ENCODE measurements at regions not wholly inside any gene's neighbourhood (a gene's known extent, or its start where the extent isn't known, plus 50 kb on each side); places are given as distances from the start of the nearest gene placed in this dataset.

DNA sequence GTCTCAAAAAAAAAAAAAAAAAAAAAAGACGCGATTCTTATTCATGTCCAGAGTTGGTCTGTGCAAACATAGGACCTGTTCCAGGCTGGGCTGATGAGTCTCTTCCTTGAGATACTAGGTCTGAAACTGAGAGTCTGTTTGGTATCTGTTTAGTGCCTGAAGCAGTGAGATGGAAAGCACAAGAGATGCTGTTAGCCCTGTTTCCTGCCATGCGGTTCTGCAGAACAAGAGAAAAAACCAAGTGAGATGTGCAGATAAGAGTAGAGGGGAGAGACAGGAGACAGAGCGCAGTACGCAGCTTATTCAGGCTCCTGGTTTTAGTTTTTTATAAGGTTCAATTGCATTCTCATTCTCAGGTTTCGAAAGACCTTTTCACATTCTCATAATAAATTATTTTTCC is 85.8 kb upstream of the PRKCQ start:
- no TSS peak for BruUV-seq (replicated peaks)
- POLR2A ChIA-PET = no interaction called here
- ATAC-seq = no peak
- FAIRE-seq = no peak
- H3K36me3 ChIP-seq (replicated peaks in 1 of 2; ENCODE audit: control insufficient read depth in 1 of 2, insufficient read depth in 2 of 2, low read length in 2 of 2) = no peaks in the 10 kb centered on the region
- DNase-seq (ENCODE audit: low spot score) = no peak
- H3K4me3 ChIP-seq (replicated peaks in 1 of 3; ENCODE audit: insufficient read depth in 1 of 3, low read depth in 2 of 3, low read length in 3 of 3) = no peak overlapping the region
- CTCF ChIA-PET (ENCODE audit: low intra/inter-chr PET ratio, low total read pairs) = no interaction called here
- no peak overlapping the region for H2AFZ ChIP-seq (ENCODE audit: low read length)
- H4K20me1 ChIP-seq (ENCODE audit: insufficient read depth, low read length) = no peaks in the 10 kb centered on the region
- H3K27ac ChIP-seq (ENCODE audit: extremely low read length, insufficient read depth, low read length) = no peak overlapping the region
- intact Hi-C loops (cut with micrococcal nuclease; ENCODE audit: unreplicated experiment) (no loop called here), in situ Hi-C loops (cut with HindIII; ENCODE audit: extremely low pct_ligation_motif_present, low pct_unique_long_range_greater_than_20kb) (no loop called here)
- H3K9ac ChIP-seq (ENCODE audit: insufficient read depth, low read depth, low read length) = no peak overlapping the region
- no peaks in the 10 kb centered on the region for H3K79me2 ChIP-seq (ENCODE audit: insufficient read depth, low read length)
- 29% methylated on average over 6 of the region's 6 CpGs for WGBS (ENCODE audit: low lambda C conversion rate)
- H3K4me1 ChIP-seq (ENCODE audit: insufficient read depth, low read length) = no peaks in the 10 kb centered on the region
- no peak overlapping the region for H3K4me2 ChIP-seq (ENCODE audit: low read depth, low read length)
- H3K9me3 ChIP-seq (ENCODE audit: low read length) = no peaks in the 10 kb centered on the region
- H3K27me3 ChIP-seq (ENCODE audit: control insufficient read depth in 1 of 2, insufficient read depth in 2 of 2, low read length in 2 of 2) = no peaks in the 10 kb centered on the region
- TF ChIP-seq ZNF274 (CRISPR knock-in tag; IDR thresholded peaks at IDR 0.05) = no peak
- no peak for TF ChIP-seq ATF7-NPFF (CRISPR knock-in tag; IDR thresholded peaks at IDR 0.05; ENCODE audit: low read depth)
- TF ChIP-seq NFKBIZ (CRISPR knock-in tag; IDR thresholded peaks at IDR 0.05) = no peak
- no peak for TF ChIP-seq ZNF607 (CRISPR knock-in tag; IDR thresholded peaks at IDR 0.05; ENCODE audit: borderline replicate concordance)
- no peak for TF ChIP-seq NKX3-1 (CRISPR knock-in tag; IDR thresholded peaks at IDR 0.05)
- no peak for TF ChIP-seq NR2C2 (CRISPR knock-in tag; IDR thresholded peaks at IDR 0.05; ENCODE audit: borderline replicate concordance)
- no peak for TF ChIP-seq EZH2 (conservative IDR thresholded peaks at IDR 0.05; ENCODE audit: low read depth, low read length)
- TF ChIP-seq CSRNP1 (CRISPR knock-in tag; IDR thresholded peaks at IDR 0.05) = no peak
- TF ChIP-seq, protein P1, sequence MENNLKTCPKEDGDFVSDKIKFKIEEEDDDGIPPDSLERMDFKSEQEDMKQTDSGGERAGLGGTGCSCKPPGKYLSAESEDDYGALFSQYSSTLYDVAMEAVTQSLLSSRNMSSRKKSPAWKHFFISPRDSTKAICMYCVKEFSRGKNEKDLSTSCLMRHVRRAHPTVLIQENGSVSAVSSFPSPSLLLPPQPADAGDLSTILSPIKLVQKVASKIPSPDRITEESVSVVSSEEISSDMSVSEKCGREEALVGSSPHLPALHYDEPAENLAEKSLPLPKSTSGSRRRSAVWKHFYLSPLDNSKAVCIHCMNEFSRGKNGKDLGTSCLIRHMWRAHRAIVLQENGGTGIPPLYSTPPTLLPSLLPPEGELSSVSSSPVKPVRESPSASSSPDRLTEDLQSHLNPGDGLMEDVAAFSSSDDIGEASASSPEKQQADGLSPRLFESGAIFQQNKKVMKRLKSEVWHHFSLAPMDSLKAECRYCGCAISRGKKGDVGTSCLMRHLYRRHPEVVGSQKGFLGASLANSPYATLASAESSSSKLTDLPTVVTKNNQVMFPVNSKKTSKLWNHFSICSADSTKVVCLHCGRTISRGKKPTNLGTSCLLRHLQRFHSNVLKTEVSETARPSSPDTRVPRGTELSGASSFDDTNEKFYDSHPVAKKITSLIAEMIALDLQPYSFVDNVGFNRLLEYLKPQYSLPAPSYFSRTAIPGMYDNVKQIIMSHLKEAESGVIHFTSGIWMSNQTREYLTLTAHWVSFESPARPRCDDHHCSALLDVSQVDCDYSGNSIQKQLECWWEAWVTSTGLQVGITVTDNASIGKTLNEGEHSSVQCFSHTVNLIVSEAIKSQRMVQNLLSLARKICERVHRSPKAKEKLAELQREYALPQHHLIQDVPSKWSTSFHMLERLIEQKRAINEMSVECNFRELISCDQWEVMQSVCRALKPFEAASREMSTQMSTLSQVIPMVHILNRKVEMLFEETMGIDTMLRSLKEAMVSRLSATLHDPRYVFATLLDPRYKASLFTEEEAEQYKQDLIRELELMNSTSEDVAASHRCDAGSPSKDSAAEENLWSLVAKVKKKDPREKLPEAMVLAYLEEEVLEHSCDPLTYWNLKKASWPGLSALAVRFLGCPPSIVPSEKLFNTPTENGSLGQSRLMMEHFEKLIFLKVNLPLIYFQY (CRISPR knock-in tag; IDR thresholded peaks at IDR 0.05; ENCODE audit: borderline replicate concordance) = no peak
- no peak for TF ChIP-seq MTF2 (CRISPR knock-in tag; IDR thresholded peaks at IDR 0.05; ENCODE audit: borderline replicate concordance)
- TF ChIP-seq RELA (CRISPR knock-in tag; IDR thresholded peaks at IDR 0.05) = no peak
- no peak for TF ChIP-seq GPBP1L1 (CRISPR knock-in tag; IDR thresholded peaks at IDR 0.05)
- TF ChIP-seq, protein P2, sequence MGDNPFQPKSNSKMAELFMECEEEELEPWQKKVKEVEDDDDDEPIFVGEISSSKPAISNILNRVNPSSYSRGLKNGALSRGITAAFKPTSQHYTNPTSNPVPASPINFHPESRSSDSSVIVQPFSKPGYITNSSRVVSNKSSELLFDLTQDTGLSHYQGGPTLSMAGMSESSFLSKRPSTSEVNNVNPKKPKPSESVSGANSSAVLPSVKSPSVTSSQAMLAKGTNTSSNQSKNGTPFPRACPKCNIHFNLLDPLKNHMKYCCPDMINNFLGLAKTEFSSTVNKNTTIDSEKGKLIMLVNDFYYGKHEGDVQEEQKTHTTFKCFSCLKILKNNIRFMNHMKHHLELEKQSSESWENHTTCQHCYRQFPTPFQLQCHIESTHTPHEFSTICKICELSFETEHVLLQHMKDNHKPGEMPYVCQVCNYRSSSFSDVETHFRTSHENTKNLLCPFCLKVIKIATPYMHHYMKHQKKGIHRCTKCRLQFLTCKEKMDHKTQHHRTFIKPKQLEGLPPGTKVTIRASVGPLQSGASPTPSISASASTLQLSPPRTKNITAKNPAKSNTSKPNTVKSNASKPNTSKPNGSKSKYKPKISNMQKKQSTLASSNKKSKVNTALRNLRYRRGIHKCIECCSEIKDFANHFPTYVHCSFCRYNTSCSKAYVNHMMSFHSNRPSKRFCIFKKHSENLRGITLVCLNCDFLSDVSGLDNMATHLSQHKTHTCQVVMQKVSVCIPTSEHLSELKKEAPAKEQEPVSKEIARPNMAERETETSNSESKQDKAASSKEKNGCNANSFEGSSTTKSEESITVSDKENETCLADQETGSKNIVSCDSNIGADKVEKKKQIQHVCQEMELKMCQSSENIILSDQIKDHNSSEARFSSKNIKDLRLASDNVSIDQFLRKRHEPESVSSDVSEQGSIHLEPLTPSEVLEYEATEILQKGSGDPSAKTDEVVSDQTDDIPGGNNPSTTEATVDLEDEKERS (CRISPR knock-in tag; IDR thresholded peaks at IDR 0.05) = no peak
- TF ChIP-seq ZNF383 (CRISPR knock-in tag; IDR thresholded peaks at IDR 0.05; ENCODE audit: borderline replicate concordance) = no peak
- no peak for TF ChIP-seq NFYB (CRISPR knock-in tag; IDR thresholded peaks at IDR 0.05)
- no peak for TF ChIP-seq SRSF4 (IDR thresholded peaks at IDR 0.05; ENCODE audit: low read depth, low read length, poor library complexity, severe bottlenecking)
